ENCODE measurements at regions not wholly inside any gene's neighbourhood (a gene's known extent, or its start where the extent isn't known, plus 50 kb on each side); places are given as distances from the start of the nearest gene placed in this dataset.

DNA sequence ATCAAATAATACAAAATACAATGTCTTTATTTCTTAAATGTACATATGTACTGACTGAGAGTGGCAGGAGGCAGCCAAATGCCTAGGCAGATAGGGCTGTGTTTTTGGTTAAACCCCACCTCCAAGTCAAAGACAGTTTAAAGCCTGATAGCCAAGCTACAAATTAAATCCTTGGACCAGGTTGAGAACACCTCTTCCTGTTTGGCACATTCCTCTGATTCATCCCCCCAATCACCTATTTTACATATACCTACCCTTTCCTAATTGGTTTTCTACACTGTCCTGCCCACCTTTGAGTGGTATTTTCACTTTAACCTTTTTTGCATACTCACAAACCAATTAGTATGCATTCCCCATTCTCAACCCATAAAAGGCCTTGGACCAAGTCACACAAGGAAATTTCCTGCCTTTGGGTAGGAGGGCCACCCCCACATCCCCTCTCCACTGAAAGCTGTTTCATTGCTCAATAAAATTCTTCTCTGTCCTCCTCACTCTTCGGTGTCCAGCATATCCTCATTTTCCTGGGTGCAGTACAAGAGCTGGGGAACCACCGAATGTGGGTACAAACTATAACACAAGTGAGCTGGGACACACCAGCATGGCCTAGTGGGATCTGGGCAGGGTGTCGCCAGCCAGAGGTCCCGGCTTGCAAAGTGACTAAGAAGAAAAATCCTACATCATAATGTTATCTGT, 149.1 kb downstream of the UBE2E3 start:
- TF ChIP-seq POLR2A (IDR thresholded peaks at IDR 0.05): no peak
- TF ChIP-seq, protein P1, sequence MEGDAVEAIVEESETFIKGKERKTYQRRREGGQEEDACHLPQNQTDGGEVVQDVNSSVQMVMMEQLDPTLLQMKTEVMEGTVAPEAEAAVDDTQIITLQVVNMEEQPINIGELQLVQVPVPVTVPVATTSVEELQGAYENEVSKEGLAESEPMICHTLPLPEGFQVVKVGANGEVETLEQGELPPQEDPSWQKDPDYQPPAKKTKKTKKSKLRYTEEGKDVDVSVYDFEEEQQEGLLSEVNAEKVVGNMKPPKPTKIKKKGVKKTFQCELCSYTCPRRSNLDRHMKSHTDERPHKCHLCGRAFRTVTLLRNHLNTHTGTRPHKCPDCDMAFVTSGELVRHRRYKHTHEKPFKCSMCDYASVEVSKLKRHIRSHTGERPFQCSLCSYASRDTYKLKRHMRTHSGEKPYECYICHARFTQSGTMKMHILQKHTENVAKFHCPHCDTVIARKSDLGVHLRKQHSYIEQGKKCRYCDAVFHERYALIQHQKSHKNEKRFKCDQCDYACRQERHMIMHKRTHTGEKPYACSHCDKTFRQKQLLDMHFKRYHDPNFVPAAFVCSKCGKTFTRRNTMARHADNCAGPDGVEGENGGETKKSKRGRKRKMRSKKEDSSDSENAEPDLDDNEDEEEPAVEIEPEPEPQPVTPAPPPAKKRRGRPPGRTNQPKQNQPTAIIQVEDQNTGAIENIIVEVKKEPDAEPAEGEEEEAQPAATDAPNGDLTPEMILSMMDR (IDR thresholded peaks at IDR 0.05): no peak
